ENCODE measurements at regions not wholly inside any gene's neighbourhood (a gene's known extent, or its start where the extent isn't known, plus 50 kb on each side); places are given as distances from the start of the nearest gene placed in this dataset.

GRCh38 chr22:35148381-35148780, 82.4 kb downstream of the ISX start:
- TF ChIP-seq CTCF (IDR thresholded peaks at IDR 0.05; ENCODE audit: low read depth, low read length, missing input control): no peak
- TF ChIP-seq EGR1 (IDR thresholded peaks at IDR 0.05; ENCODE audit: low read depth in 2 of 2): no peak

All from liver (tissue), 3 donors.